HG03060 (cell line): ENCODE measurements at regions not wholly inside any gene's neighbourhood (a gene's known extent, or its start where the extent isn't known, plus 50 kb on each side); places are given as distances from the start of the nearest gene placed in this dataset.

Experiments
- ATAC-seq: cut with Tn5 transposase; IDR thresholded peaks from one replicate; pipeline ENCODE4 v1.9.1; 2021; ENCODE audit warnings: low read depth, moderate number of reproducible peaks; ENCODE audit not compliant: unreplicated experiment

- no peak for ATAC-seq
Measured at GRCh38 chr6:147892476-147892875, 384.0 kb downstream of the SAMD5 start.

DNA sequence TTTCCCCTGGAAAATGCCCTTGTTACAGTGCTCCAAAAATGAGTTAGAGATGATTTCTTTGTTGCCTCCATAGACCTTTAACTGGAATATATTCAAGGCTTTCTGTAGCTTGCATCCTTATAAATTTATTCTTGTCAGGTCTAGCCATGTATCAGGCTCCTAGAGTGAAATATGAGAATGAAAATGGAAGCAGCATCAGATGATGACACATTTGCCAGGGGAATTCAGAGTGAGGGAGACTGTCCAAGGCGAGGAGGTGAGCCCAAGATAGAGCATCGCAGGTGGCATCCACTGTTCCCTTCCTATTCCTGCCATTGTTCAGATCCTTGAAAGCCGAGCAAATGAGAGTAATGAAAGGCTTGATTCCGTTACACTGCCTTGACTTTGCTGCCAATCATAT lies 386.8 kb downstream of the SAMD5 start:
- no peak for ATAC-seq

DNA sequence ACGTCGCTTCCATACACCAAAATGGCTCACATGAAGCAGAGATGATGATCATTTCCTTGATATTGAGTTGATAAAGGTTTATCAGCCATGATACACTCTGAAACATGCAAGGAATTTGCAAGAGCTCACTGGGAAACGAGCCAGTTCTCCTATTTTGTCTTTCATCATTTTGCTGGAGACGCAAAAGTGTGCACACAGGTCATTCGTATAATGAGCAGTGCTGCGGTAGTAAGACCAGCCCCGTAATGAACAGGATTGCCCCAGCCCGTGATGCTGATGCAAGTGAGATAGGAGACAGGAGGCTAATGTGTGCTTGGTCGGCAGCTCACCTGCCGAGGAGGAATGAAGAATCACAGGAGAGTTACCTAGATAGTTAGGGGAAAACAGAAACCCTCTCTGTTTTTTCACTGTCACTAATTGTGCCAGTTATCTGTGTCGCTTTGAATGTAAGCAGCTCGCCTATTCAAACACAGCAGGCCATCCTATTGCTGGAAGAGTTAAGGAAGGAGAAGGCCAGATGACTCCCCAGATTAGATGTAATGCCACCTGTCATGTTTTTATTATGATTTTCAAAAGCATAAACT lies 391.8 kb downstream of the SAMD5 start:
- ATAC-seq = no peak

DNA sequence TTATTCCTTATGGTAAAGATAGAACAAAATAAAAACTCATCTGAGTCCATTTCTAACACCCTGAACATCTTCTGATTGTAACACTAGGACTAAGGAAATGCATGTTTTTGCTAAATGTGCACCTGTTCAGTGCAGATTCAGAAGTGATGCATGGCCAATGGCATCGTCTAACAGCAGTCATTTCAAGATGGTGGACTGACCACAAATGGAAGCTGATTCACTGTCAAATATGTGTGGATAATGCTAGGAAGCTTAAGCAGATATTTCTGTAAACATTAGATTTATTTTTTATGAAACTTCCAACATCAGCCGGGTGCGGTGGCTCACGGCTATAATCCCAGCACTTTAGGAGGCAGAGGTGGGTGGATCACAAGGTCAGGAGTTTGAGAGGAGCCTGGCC lies 394.8 kb downstream of the SAMD5 start:
- no peak for ATAC-seq

DNA sequence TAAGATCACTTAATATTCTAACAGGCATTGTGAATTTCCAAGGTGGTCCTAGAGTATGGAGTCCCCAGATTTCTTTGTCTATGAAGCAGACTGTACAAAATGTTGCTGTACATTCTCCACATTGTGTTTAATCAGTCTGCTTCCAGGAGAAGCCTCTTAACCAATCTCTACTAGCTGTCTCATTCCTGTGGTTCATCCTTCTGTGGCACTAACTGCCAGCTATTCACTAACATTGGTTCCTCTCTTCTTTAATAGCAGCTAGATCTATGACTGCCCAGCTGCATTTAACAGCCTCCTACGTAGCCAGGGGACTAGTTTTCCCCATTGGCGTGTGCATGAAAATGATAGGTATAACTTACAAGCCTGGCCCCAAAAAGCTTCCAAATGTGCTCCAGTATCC lies 395.4 kb downstream of the SAMD5 start:
- ATAC-seq = no peak

- ATAC-seq = no peak
Measured at GRCh38 chr6:147904416-147904815, 395.9 kb downstream of the SAMD5 start.

GRCh38 chr6:147905711-147906110 lies 397.2 kb downstream of the SAMD5 start:
- no peak for ATAC-seq

DNA sequence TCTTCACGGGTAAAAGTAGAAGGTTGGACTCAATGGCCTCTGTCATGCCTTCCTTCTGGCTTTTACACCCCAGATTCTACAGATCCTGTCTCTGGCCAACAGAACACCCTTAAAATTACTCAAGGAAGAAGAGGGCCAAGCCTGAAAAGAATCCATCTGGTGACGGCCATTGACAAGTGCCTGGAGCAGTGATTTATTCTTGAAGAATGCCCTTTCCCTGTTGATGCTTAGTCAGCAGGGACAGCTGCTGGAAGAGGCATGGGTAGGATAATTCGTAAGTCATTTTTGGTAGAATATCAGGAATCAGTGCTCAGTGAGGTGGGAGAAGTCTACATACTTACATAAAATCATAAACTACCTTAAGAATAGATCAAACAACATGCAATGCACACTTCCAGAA lies 397.9 kb downstream of the SAMD5 start:
- no peak for ATAC-seq

DNA sequence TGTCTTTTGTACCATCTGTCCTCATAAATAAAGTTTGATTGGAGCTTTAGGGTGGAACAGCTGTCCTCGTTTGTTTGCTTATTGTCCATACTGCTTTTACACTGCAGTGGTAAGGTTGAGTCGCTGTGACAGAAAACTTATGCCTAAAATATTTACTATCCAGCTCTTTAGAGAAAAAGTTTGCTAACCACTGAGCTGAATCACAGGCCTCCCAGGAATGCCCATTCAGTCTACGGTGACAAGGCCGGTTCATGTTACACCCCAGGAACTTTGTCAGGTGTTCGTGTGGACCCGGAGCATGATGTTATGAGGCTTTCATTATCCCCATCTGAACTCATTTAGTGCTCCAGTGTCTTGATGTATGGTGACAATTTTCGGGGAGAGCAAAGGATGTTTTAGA lies 401.1 kb downstream of the SAMD5 start:
- no peak for ATAC-seq

DNA sequence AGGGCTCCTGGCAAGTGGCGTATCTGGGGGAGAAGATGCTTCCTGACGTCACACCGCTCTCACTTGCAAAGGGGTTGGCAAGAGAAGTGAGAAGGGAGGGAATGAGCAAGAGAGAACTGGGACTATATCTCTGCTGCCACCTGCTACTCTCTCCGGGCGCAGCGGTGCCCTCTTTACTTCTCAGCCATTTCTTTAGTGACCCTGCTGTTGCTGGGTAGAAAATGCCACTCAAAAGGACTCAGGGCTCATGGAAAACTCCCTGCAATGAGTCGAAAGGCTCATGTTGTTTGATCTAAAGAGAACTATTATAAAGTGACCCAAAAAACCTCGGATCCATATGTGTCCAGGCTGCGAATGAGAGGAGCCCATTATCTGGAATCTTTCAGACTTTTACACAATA lies 401.8 kb downstream of the SAMD5 start:
- no peak for ATAC-seq

- ATAC-seq = no peak
Measured at GRCh38 chr6:147911057-147911456, 402.6 kb downstream of the SAMD5 start.

- no peak for ATAC-seq
Measured at GRCh38 chr6:147911686-147912085, 403.2 kb downstream of the SAMD5 start.

- no peak for ATAC-seq
Measured at GRCh38 chr6:147922799-147923198, 414.3 kb downstream of the SAMD5 start.

DNA sequence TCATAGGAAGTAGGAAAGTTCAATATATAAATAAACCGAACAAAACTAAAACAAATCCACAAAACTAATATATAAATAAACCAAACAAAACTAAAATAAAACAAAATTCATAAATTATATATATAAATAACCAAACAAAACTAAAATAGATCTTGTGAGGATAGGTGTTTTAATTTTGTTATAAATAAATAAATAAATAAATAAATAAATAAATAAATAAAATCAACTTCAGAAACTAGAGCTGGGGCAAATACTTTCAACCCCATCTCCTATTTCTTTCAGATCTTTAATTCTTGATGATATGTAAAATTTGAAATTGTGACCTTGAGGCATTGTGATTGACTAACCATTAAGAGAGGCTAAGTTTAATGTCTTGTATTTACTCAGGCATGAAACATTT lies 416.1 kb downstream of the SAMD5 start:
- ATAC-seq = no peak

- ATAC-seq = no peak
Measured at GRCh38 chr6:147925826-147926225, 416.8 kb upstream of the SASH1 start.

DNA sequence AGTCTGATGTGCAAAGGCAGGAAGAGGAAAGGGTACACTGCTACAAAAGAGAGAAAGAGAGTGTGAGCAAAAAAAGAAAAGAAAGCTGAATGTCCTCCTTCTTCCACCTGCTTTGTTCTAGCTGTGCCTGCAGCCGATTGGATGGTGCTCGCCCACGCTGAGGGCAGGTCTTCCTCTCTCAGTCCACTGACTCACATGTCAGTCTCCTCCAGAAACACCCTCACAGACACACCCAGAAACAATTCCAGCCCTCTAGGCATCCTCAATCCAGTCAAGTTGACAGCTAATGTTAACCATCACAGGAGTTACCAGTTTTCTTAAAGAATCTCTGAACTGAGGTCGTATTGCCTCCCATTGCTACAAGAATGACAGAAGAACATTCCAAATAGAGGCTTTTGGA lies 411.9 kb upstream of the SASH1 start:
- no peak for ATAC-seq

DNA sequence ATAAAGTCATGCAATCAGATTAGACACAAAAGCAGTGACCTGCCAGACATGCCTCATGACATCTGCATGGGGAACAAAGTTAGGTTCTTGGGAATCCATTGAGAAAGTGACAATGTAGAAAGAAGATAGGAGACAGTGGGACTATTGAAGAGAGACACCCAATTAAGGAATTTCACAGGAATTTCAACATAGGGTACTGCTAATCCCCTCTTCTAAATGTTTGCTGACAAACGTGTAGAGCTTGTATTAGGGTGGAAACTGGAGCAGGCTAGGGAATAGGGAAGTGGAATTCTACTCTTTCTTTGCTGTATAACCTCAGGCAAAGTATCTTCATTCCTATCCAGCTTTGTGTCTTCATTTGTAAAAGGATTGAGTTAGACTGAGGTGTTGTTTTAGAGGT lies 409.4 kb upstream of the SASH1 start:
- no peak for ATAC-seq

GRCh38 chr6:147935656-147936055 lies 407.0 kb upstream of the SASH1 start:
- ATAC-seq = no peak

DNA sequence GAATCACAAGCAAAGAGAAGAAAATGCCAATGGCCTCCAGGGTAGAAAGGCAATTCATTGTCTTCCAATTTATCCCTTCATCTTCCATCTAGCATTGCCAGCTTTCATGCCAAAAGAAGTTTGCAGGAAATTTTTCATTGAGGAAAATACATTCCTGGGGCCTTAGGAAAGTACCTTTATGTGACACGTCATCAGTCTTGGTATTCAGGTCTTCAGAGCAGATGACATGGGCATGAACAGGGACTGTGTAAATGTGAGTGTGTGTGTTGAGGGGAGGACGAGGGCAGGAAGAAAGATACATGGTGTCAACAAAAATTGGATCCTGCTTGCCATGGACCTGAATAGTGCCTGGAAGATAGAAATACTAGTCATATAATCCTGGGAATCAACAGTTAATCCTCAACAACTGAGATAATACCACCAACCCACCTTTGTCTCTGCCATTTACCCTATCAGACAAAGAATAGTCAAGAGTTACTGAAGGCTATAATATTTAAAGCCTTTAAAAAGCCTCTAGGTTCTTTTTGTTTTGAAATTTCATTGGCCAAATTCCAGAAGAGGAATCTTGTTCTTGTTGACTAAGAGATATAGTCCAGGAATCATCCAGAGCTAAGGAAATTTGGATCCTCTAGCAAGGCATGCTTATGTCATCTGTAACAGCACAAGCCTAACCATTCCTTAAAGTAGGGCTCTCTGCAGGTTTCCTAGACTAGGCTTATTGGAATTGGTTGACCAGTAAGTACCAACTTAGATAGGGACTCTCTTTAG lies 405.8 kb upstream of the SASH1 start:
- no peak for ATAC-seq

GRCh38 chr6:147941143-147941542 lies 401.5 kb upstream of the SASH1 start:
- no peak for ATAC-seq

- no peak for ATAC-seq
Measured at GRCh38 chr6:147942363-147942762, 400.3 kb upstream of the SASH1 start.

GRCh38 chr6:147944122-147944521 lies 398.5 kb upstream of the SASH1 start:
- no peak for ATAC-seq
